ENCODE measurements at regions not wholly inside any gene's neighbourhood (a gene's known extent, or its start where the extent isn't known, plus 50 kb on each side); places are given as distances from the start of the nearest gene placed in this dataset.

GRCh38 chr11:11036185-11036847 is 178.5 kb upstream of the ZBED5 start:
- no peak for TF ChIP-seq TCF4 (CRISPR knock-in tag; IDR thresholded peaks at IDR 0.05; ENCODE audit: borderline replicate concordance)
- no peak for TF ChIP-seq PATZ1 (CRISPR knock-in tag; IDR thresholded peaks at IDR 0.05; ENCODE audit: borderline replicate concordance)
- TF ChIP-seq ZC3H10 (CRISPR knock-in tag; IDR thresholded peaks at IDR 0.05) = no peak
- TF ChIP-seq CSRNP3 (CRISPR knock-in tag; IDR thresholded peaks at IDR 0.05) = no peak
- TF ChIP-seq GLIS3 (CRISPR knock-in tag; IDR thresholded peaks at IDR 0.05) = no peak
- no peak for TF ChIP-seq ESRRG (CRISPR knock-in tag; IDR thresholded peaks at IDR 0.05)

All from SK-N-SH treated with all-trans-retinoic acid at 6 μM for 48 hours (cell line).